HFFc6 (cell line): ENCODE measurements at regions not wholly inside any gene's neighbourhood (a gene's known extent, or its start where the extent isn't known, plus 50 kb on each side); places are given as distances from the start of the nearest gene placed in this dataset.

Source experiments
- DNase-seq: peaks from one replicate; pipeline ENCODE4 v3.0.0-alpha.2; 2018
- H3K27ac Mint-ChIP-seq: 2 replicates; pipeline ENCODE4 v1.8.0; 2020; ENCODE audit warnings: mild to moderate bottlenecking, mixed read lengths
- H3K27me3 Mint-ChIP-seq: 2 replicates; pipeline ENCODE4 v1.8.0; 2021; ENCODE audit warnings: mild to moderate bottlenecking, moderate library complexity, mixed read lengths; ENCODE audit not compliant: insufficient read depth
- H3K36me3 Mint-ChIP-seq: 2 replicates; pipeline ENCODE4 v1.8.0; 2021; ENCODE audit warnings: low read depth, mixed read lengths
- H3K4me1 Mint-ChIP-seq: 2 replicates; pipeline ENCODE4 v1.8.0; 2020; ENCODE audit warnings: low read depth, mixed read lengths
- H3K4me3 Mint-ChIP-seq: 2 replicates; pipeline ENCODE4 v1.8.0; 2020; ENCODE audit warnings: mild to moderate bottlenecking, moderate library complexity, mixed read lengths
- H3K9me3 Mint-ChIP-seq: 2 replicates; pipeline ENCODE4 v1.8.0; 2020; ENCODE audit warnings: mild to moderate bottlenecking, mixed read lengths
- CTCF ChIP-seq: fragments of 200-600 bp; sonication (generic); IDR thresholded peaks from 2 replicates; pipeline ENCODE4 v1.5.0; 2021; ENCODE audit warnings: antibody characterized with exemption, mild to moderate bottlenecking

- Mint-ChIP-seq H3K9me3 (no peaks in the 10 kb centered on the region), H3K27me3 (peaks cover 10% of the 10 kb centered on the region), H3K27ac (no peak overlapping the region), H3K4me1 (no peaks in the 10 kb centered on the region), H3K36me3 (no peaks in the 10 kb centered on the region), H3K4me3 (no peak overlapping the region)
- TF ChIP-seq CTCF: no peak
- DNase-seq: no peak
Observed at GRCh38 chr6:40782355-40782754, 195.2 kb upstream of the LRFN2 start.

GRCh38 chr6:40780637-40781036 lies 193.5 kb upstream of the LRFN2 start:
- TF ChIP-seq CTCF: no peak
- no peak overlapping the region for H3K27ac Mint-ChIP-seq
- DNase-seq: no peak
- no peak overlapping the region for H3K4me3 Mint-ChIP-seq
- no peaks in the 10 kb centered on the region for H3K36me3 Mint-ChIP-seq
- H3K4me1 Mint-ChIP-seq: no peaks in the 10 kb centered on the region
- peaks cover 4% of the 10 kb centered on the region for H3K27me3 Mint-ChIP-seq
- no peaks in the 10 kb centered on the region for H3K9me3 Mint-ChIP-seq

- H3K27ac Mint-ChIP-seq: peak overlapping the region; percentile 80
- peak overlapping the region; percentile 62 for H3K4me3 Mint-ChIP-seq
- H3K36me3 Mint-ChIP-seq: no peaks in the 10 kb centered on the region
- TF ChIP-seq CTCF: no peak
- H3K27me3 Mint-ChIP-seq: peaks cover 3% of the 10 kb centered on the region; the same call in 1 of the 2 replicates
- H3K9me3 Mint-ChIP-seq: no peaks in the 10 kb centered on the region
- no peaks in the 10 kb centered on the region for H3K4me1 Mint-ChIP-seq
- peak; percentile 80 for DNase-seq
Observed at GRCh38 chr6:40779409-40779808, 192.2 kb upstream of the LRFN2 start.

GRCh38 chr6:40778918-40779317 lies 191.8 kb upstream of the LRFN2 start:
- Mint-ChIP-seq H3K4me1 (no peaks in the 10 kb centered on the region), H3K9me3 (no peaks in the 10 kb centered on the region), H3K36me3 (no peaks in the 10 kb centered on the region), H3K27ac (peak overlapping the region; percentile 80), H3K4me3 (peak overlapping the region; percentile 62), H3K27me3 (peaks cover 3% of the 10 kb centered on the region; the same call in 1 of the 2 replicates)
- no peak for TF ChIP-seq CTCF
- no peak for DNase-seq

- Mint-ChIP-seq H3K27ac (no peak overlapping the region), H3K27me3 (peaks cover 3% of the 10 kb centered on the region; the same call in 1 of the 2 replicates), H3K4me3 (no peak overlapping the region), H3K36me3 (no peaks in the 10 kb centered on the region), H3K9me3 (no peaks in the 10 kb centered on the region), H3K4me1 (no peaks in the 10 kb centered on the region)
- peak; percentile 18 for DNase-seq
- TF ChIP-seq CTCF: no peak
Observed at GRCh38 chr6:40778196-40778595, 191.0 kb upstream of the LRFN2 start.

GRCh38 chr6:40774932-40775331 lies 187.8 kb upstream of the LRFN2 start:
- no peaks in the 10 kb centered on the region for H3K9me3 Mint-ChIP-seq
- no peaks in the 10 kb centered on the region for H3K4me1 Mint-ChIP-seq
- H3K27ac Mint-ChIP-seq: no peak overlapping the region
- no peaks in the 10 kb centered on the region for H3K36me3 Mint-ChIP-seq
- no peak for DNase-seq
- TF ChIP-seq CTCF: no peak; the same call in 1 of the 2 replicates
- H3K27me3 Mint-ChIP-seq: peaks cover 6% of the 10 kb centered on the region
- no peak overlapping the region for H3K4me3 Mint-ChIP-seq
